Endothelial cell of umbilical vein (primary cell): ENCODE measurements at regions not wholly inside any gene's neighbourhood (a gene's known extent, or its start where the extent isn't known, plus 50 kb on each side); places are given as distances from the start of the nearest gene placed in this dataset.

Source experiments
- BruUV-seq: library from RNA; stranded (reverse); fragments of 400-500 nt; replicated peaks from 2 replicates; lab custom pipeline; 2021; lab: Mats Ljungman, UMichigan
- CTCF ChIA-PET: fragments of 300-600, 350-600 bp; sonication (Branson Sonifier 250); formaldehyde crosslinking; loops from one replicate; lab custom pipeline; 2021; ENCODE audit warnings: antibody characterized with exemption, inconsistent platforms; lab: Charles Lee
- POLR2A ChIA-PET: fragments of 300-600, 350-600 bp; sonication (Branson Sonifier 250); formaldehyde crosslinking; loops from one replicate; lab custom pipeline; 2021; ENCODE audit warnings: antibody characterized with exemption, inconsistent platforms; lab: Charles Lee
- DNase-seq: peaks from one replicate; pipeline ENCODE4 v3.0.0-alpha.2; 2011; ENCODE audit warnings: low read depth, low spot score
- FAIRE-seq: peaks from 2 replicates; lab custom pipeline; 2011; peaks lifted over from hg19 to GRCh38; lab: Jason Lieb, UNC
- H2AFZ ChIP-seq: 2 replicates; pipeline ENCODE4 v1.6.0; 2012; ENCODE audit warnings: low read depth, low read length, control low read depth, inconsistent platforms
- H3K27ac ChIP-seq: 2 replicates; pipeline ENCODE4 v1.5.1; 2011; ENCODE audit warnings: low read depth, mild to moderate bottlenecking, control low read depth, low read length, moderate library complexity; ENCODE audit not compliant: insufficient read depth
- H3K27me3 ChIP-seq, 2 experiments: 2 replicates each; pipeline versions ENCODE4 v1.6.0 to v1.6.1; 2011; ENCODE audit warnings: low read length in 2 of 2, mixed read lengths in 1 of 2; ENCODE audit not compliant: control insufficient read depth in 2 of 2, insufficient read depth in 2 of 2
- H3K36me3 ChIP-seq, 2 experiments: 2 replicates in 1 of 2; 3 replicates in 1 of 2; pipeline ENCODE4 v1.5.1; 2011; ENCODE audit warnings: low read length in 2 of 2, mild to moderate bottlenecking in 1 of 2, moderate library complexity in 1 of 2; ENCODE audit not compliant: control insufficient read depth in 2 of 2, insufficient read depth in 2 of 2; ENCODE audit errors: extremely low read depth in 1 of 2
- H3K4me1 ChIP-seq: 3 replicates; pipeline ENCODE4 v1.5.1; 2011; ENCODE audit warnings: mild to moderate bottlenecking, low read length; ENCODE audit not compliant: control insufficient read depth, insufficient read depth; ENCODE audit errors: extremely low read depth
- H3K4me2 ChIP-seq: 2 replicates; pipeline ENCODE4 v1.6.1; 2011; ENCODE audit warnings: low read length, control low read depth, mixed read lengths; ENCODE audit not compliant: insufficient read depth
- H3K4me3 ChIP-seq, 3 experiments: fragments of 200-600 bp in 1 of 3; sonication (generic), shearing (Covaris generic) in 1 of 3; replicated peaks in 1 of 3; 2 replicates each; pipeline ENCODE4 v1.5.1; 2011 to 2016; ENCODE audit warnings: control low read depth in 3 of 3, low read length in 3 of 3, mild to moderate bottlenecking in 2 of 3, inconsistent platforms in 1 of 3, low read depth in 1 of 3, moderate library complexity in 1 of 3; ENCODE audit not compliant: insufficient read depth in 1 of 3
- H3K79me2 ChIP-seq: 2 replicates; pipeline ENCODE4 v1.6.0; 2012; ENCODE audit warnings: low read length, inconsistent platforms; ENCODE audit not compliant: control insufficient read depth, insufficient read depth
- H3K9ac ChIP-seq: replicated peaks from 2 replicates; pipeline ENCODE3; 2011; ENCODE audit warnings: low read length, control low read depth; ENCODE audit not compliant: insufficient read depth; ENCODE audit errors: extremely low read depth
- H3K9me1 ChIP-seq: replicated peaks from 3 replicates; pipeline ENCODE4 v1.6.0; 2011; ENCODE audit warnings: mild to moderate bottlenecking, low read length; ENCODE audit not compliant: control insufficient read depth, insufficient read depth; ENCODE audit errors: extremely low read depth
- H3K9me3 ChIP-seq: replicated peaks from 2 replicates; pipeline ENCODE4 v1.5.1; 2012; ENCODE audit warnings: low read length, inconsistent platforms; ENCODE audit not compliant: control insufficient read depth, insufficient read depth
- H4K20me1 ChIP-seq: replicated peaks from 2 replicates; pipeline ENCODE3; 2011; ENCODE audit warnings: mild to moderate bottlenecking, low read length; ENCODE audit not compliant: control insufficient read depth, insufficient read depth; ENCODE audit errors: extremely low read depth
- CTCF ChIP-seq, 2 donors: IDR thresholded peaks; 1 replicate in 1 of 2; 2 replicates in 1 of 2; pipeline ENCODE4 v1.5.1; 2011; ENCODE audit warnings: low read length in 2 of 2, mild to moderate bottlenecking in 2 of 2, moderate library complexity in 2 of 2, control low read depth in 1 of 2, inconsistent platforms in 1 of 2, low read depth in 1 of 2; ENCODE audit not compliant: insufficient read depth in 1 of 2; ENCODE audit errors: extremely low read depth in 1 of 2
- EZH2 ChIP-seq: IDR thresholded peaks from 2 replicates; pipeline ENCODE4 v1.6.1; 2012; ENCODE audit warnings: borderline replicate concordance, low read depth, mild to moderate bottlenecking, moderate library complexity, low read length, inconsistent platforms; ENCODE audit not compliant: severe bottlenecking
- FOS ChIP-seq: IDR thresholded peaks from 2 replicates; pipeline ENCODE4 v1.6.1; 2011; ENCODE audit warnings: mild to moderate bottlenecking, low read length, moderate library complexity, borderline replicate concordance; ENCODE audit not compliant: insufficient read depth
- GATA2 ChIP-seq: IDR thresholded peaks from 2 replicates; pipeline ENCODE4 v1.7.0; 2011; ENCODE audit warnings: low read depth, mild to moderate bottlenecking, moderate library complexity, mixed read lengths, low read length; ENCODE audit not compliant: insufficient read length, insufficient read depth
- JUN ChIP-seq: IDR thresholded peaks from 2 replicates; pipeline ENCODE4 v1.6.1; 2011; ENCODE audit warnings: borderline replicate concordance, low read depth; ENCODE audit not compliant: insufficient read length, insufficient read depth
- MAX ChIP-seq: IDR thresholded peaks from 2 replicates; pipeline ENCODE4 v1.6.1; 2011; ENCODE audit not compliant: insufficient read depth, insufficient read length
- MYC ChIP-seq: IDR thresholded peaks from one replicate; pipeline ENCODE4 v1.6.1; 2011; ENCODE audit warnings: mild to moderate bottlenecking, low read depth, low read length
- POLR2A ChIP-seq: IDR thresholded peaks from 2 replicates; pipeline ENCODE4 v1.6.1; 2012; ENCODE audit warnings: low read depth, mild to moderate bottlenecking, control low read depth, low read length
- POLR2AphosphoS5 ChIP-seq: IDR thresholded peaks from 2 replicates; pipeline ENCODE4 v1.6.1; 2012; ENCODE audit warnings: low read depth, mild to moderate bottlenecking, control low read depth, low read length, moderate library complexity; ENCODE audit not compliant: insufficient read depth
- dilution Hi-C: fragments of 300-500 bp; cut with MboI; formaldehyde crosslinking; loops from one replicate; pipeline ENCODE4 v1.15.0; 2019; ENCODE audit warnings: low sequenced_read_pairs; ENCODE audit not compliant: extremely low pct_ligation_motif_present
- intact Hi-C: fragments of 100-400 bp; cut with micrococcal nuclease; formaldehyde crosslinking; loops from one replicate; pipeline ENCODE4 v1.10.0; 2022

GRCh38 chr10:78959217-78959923, 109.4 kb upstream of the ZMIZ1 start:
- POLR2A ChIA-PET = no interaction called here

More at GRCh38 chr10:78959217-78959923, 109.4 kb upstream of the ZMIZ1 start:
- no TSS peak for BruUV-seq
- Histone ChIP-seq H3K9me3 (no peaks in the 10 kb centered on the region), H3K27me3 (no peaks in the 10 kb centered on the region), H3K36me3 (no peaks in the 10 kb centered on the region), H3K4me1 (peaks cover 17% of the 10 kb centered on the region), H3K9ac (no peak overlapping the region), H3K27ac (no peak overlapping the region), H3K4me2 (no peak overlapping the region), H3K79me2 (no peaks in the 10 kb centered on the region), H2AFZ (no peak overlapping the region), H4K20me1 (no peaks in the 10 kb centered on the region), H3K9me1 (no peaks in the 10 kb centered on the region), H3K4me3 (no peak overlapping the region)
- no peak for TF ChIP-seq POLR2A
- no peak for TF ChIP-seq POLR2AphosphoS5
- TF ChIP-seq FOS = no peak
- TF ChIP-seq GATA2 = no peak
- no peak for TF ChIP-seq MYC
- no peak for TF ChIP-seq CTCF (IDR thresholded peaks at IDR 0.05; ENCODE audit: extremely low read depth in 1 of 2, insufficient read depth in 1 of 2, low read depth in 1 of 2, low read length in 2 of 2)
- TF ChIP-seq JUN = no peak
- TF ChIP-seq EZH2 = no peak
- no peak for TF ChIP-seq MAX
- FAIRE-seq (no peak), DNase-seq (no peak)
- intact Hi-C loops = no loop called here
- CTCF ChIA-PET = no interaction called here
- dilution Hi-C loops = no loop called here
